ENCODE measurements at regions not wholly inside any gene's neighbourhood (a gene's known extent, or its start where the extent isn't known, plus 50 kb on each side); places are given as distances from the start of the nearest gene placed in this dataset.
"Not testable (repeated sequence)": the region's sequence is repeated elsewhere in the genome, so short reads cannot be mapped to it uniquely, and the experiment has no call there.

DNA sequence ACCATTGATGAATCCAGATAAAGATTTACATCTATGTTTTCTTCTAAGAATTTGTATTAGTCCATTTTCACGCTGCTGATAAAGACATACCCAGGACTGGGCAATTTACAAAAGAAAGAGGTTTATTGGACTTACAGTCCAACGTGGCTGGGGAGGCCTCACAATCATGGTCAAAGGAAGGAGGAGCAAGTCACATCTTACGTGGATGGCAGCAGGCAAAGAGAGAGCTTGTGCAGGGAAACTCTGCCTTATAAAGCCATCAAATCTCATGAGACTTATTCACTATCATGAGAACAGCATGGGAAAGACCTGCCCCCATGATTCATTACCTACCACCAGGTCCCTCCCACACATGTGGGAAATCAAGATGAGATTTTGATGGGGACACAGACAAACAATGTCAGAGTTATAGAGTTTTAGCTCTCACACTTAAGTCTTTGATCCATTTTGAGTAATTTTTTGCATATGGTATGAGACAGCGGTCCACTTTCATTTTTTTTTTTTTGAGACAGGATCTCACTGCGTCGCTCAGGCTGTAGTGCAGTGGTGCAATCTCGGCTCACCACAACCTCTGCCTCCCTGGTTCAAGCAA is 53.5 kb upstream of the JADE2 start:
- H3K79me2 ChIP-seq (ENCODE audit: insufficient read depth, low read length); intact Hi-C loops (cut with micrococcal nuclease); H3K4me2 ChIP-seq (ENCODE audit: low read length); CTCF ChIA-PET; DNase-seq (ENCODE audit: low read depth, low spot score); RAD21 ChIA-PET (ENCODE audit: low non-redundant PET in 1 of 2, low total read pairs in 2 of 2, uncharacterized antibody in 2 of 2, unreplicated experiment in 2 of 2); BruUV-seq (replicated peaks); H3K9ac ChIP-seq (ENCODE audit: low read length); H3K36me3 ChIP-seq (ENCODE audit: control insufficient read depth in 1 of 2, insufficient read depth in 2 of 2, low read length in 2 of 2); H3K4me3 ChIP-seq (replicated peaks in 1 of 2; ENCODE audit: low read depth in 1 of 2, low read length in 2 of 2); POLR2A ChIA-PET; H3K27ac ChIP-seq (ENCODE audit: low read depth, low read length); H4K20me1 ChIP-seq (ENCODE audit: insufficient read depth); H3K27me3 ChIP-seq (ENCODE audit: insufficient read depth, low read length); H3K4me1 ChIP-seq (ENCODE audit: control insufficient read depth in 1 of 2, insufficient read depth in 2 of 2, low read length in 2 of 2); H2AFZ ChIP-seq (ENCODE audit: low read depth, low read length, poor library complexity, severe bottlenecking); H3K9me2 ChIP-seq (ENCODE audit: insufficient read depth); ATAC-seq; H3K9me3 ChIP-seq (ENCODE audit: control insufficient read depth in 1 of 2, insufficient read depth in 1 of 2, low read depth in 1 of 2, low read length in 2 of 2): not testable (repeated sequence)

GRCh38 chr5:134468921-134469400 is 56.5 kb upstream of the JADE2 start:
- Histone ChIP-seq H2AFZ (ENCODE audit: low read depth, low read length, poor library complexity, severe bottlenecking) (no peak overlapping the region), H3K9me2 (ENCODE audit: insufficient read depth) (no peaks in the 10 kb centered on the region), H3K4me2 (ENCODE audit: low read length) (no peak overlapping the region), H3K9ac (ENCODE audit: low read length) (no peak overlapping the region), H3K27me3 (ENCODE audit: insufficient read depth, low read length) (no peaks in the 10 kb centered on the region), H3K9me3 (ENCODE audit: control insufficient read depth in 1 of 2, insufficient read depth in 1 of 2, low read depth in 1 of 2, low read length in 2 of 2) (no peaks in the 10 kb centered on the region), H4K20me1 (ENCODE audit: insufficient read depth) (no peaks in the 10 kb centered on the region), H3K4me3 (replicated peaks in 1 of 2; ENCODE audit: low read depth in 1 of 2, low read length in 2 of 2) (no peak overlapping the region), H3K36me3 (ENCODE audit: control insufficient read depth in 1 of 2, insufficient read depth in 2 of 2, low read length in 2 of 2) (no peaks in the 10 kb centered on the region), H3K79me2 (ENCODE audit: insufficient read depth, low read length) (no peaks in the 10 kb centered on the region), H3K27ac (ENCODE audit: low read depth, low read length) (no peak overlapping the region), H3K4me1 (ENCODE audit: control insufficient read depth in 1 of 2, insufficient read depth in 2 of 2, low read length in 2 of 2) (peaks cover 16 to 30% of the 10 kb centered on the region in 2 experiments)
- intact Hi-C loops (cut with micrococcal nuclease) = loop anchor here (5.0 kb wide), 2 partner anchors 38 to 57 kb away; partner anchors contain the start of gene CDKN2AIPNL
- DNase-seq (ENCODE audit: low read depth, low spot score) (no peak), ATAC-seq (no peak)
- CTCF ChIA-PET = no interaction called here
- no peak for TF ChIP-seq EZH2 (IDR thresholded peaks at IDR 0.05)
- TF ChIP-seq, protein P1, sequence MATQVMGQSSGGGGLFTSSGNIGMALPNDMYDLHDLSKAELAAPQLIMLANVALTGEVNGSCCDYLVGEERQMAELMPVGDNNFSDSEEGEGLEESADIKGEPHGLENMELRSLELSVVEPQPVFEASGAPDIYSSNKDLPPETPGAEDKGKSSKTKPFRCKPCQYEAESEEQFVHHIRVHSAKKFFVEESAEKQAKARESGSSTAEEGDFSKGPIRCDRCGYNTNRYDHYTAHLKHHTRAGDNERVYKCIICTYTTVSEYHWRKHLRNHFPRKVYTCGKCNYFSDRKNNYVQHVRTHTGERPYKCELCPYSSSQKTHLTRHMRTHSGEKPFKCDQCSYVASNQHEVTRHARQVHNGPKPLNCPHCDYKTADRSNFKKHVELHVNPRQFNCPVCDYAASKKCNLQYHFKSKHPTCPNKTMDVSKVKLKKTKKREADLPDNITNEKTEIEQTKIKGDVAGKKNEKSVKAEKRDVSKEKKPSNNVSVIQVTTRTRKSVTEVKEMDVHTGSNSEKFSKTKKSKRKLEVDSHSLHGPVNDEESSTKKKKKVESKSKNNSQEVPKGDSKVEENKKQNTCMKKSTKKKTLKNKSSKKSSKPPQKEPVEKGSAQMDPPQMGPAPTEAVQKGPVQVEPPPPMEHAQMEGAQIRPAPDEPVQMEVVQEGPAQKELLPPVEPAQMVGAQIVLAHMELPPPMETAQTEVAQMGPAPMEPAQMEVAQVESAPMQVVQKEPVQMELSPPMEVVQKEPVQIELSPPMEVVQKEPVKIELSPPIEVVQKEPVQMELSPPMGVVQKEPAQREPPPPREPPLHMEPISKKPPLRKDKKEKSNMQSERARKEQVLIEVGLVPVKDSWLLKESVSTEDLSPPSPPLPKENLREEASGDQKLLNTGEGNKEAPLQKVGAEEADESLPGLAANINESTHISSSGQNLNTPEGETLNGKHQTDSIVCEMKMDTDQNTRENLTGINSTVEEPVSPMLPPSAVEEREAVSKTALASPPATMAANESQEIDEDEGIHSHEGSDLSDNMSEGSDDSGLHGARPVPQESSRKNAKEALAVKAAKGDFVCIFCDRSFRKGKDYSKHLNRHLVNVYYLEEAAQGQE (IDR thresholded peaks at IDR 0.05; ENCODE audit: low read depth) = no peak
- TF ChIP-seq SRF (IDR thresholded peaks at IDR 0.05; ENCODE audit: low read depth) = no peak
- TF ChIP-seq FOSL1 (IDR thresholded peaks at IDR 0.05; ENCODE audit: low read depth) = no peak
- TF ChIP-seq ATF3 (IDR thresholded peaks at IDR 0.05) = no peak
- TF ChIP-seq CEBPB (IDR thresholded peaks at IDR 0.05; ENCODE audit: low read depth) = no peak
- no peak for TF ChIP-seq JUND (IDR thresholded peaks at IDR 0.05)
- no peak for TF ChIP-seq ZNF274 (IDR thresholded peaks at IDR 0.05; ENCODE audit: low read depth, low read length)
- no peak for TF ChIP-seq TCF7L2 (IDR thresholded peaks at IDR 0.05; ENCODE audit: borderline replicate concordance, extremely low read depth, insufficient read depth, insufficient read length)
- TF ChIP-seq YY1 (IDR thresholded peaks at IDR 0.05; ENCODE audit: extremely low read depth, insufficient replicate concordance, low read depth, low read length) = no peak
- no peak for TF ChIP-seq SIN3A (IDR thresholded peaks at IDR 0.05; ENCODE audit: low read depth)
- RAD21 ChIA-PET (ENCODE audit: low non-redundant PET in 1 of 2, low total read pairs in 2 of 2, uncharacterized antibody in 2 of 2, unreplicated experiment in 2 of 2) = no interaction called here
- POLR2A ChIA-PET = interaction anchor here (0.6 kb wide), 1 partner anchor 88 kb away, joined by 4 read pairs; no protein-coding TSS in a partner anchor
- no TSS peak for BruUV-seq (replicated peaks)
